ENCODE measurements at regions not wholly inside any gene's neighbourhood (a gene's known extent, or its start where the extent isn't known, plus 50 kb on each side); places are given as distances from the start of the nearest gene placed in this dataset.
"Not testable (repeated sequence)": the region's sequence is repeated elsewhere in the genome, so short reads cannot be mapped to it uniquely, and the experiment has no call there.

DNA sequence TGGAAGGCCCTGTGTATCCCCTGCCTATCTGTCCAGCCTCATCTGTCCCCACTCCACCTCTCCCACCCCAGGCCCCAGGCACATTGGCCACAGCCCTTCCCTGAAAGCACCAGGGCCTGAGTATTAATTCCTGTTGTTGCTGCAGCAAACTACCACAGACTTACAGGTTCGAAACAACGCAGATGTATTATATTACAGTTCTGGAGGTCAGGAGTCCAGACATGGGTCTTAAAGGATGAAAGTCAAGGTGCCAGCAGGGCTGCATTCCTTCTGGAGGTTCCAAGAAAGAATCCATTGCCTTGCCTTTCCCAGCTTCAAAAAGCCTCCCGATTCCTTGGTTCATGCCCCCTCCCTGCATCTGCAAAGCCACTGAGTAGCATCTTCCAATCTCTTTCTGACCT is 78.7 kb upstream of the LAPTM4A start:
- no peak for DNase-seq

DNA sequence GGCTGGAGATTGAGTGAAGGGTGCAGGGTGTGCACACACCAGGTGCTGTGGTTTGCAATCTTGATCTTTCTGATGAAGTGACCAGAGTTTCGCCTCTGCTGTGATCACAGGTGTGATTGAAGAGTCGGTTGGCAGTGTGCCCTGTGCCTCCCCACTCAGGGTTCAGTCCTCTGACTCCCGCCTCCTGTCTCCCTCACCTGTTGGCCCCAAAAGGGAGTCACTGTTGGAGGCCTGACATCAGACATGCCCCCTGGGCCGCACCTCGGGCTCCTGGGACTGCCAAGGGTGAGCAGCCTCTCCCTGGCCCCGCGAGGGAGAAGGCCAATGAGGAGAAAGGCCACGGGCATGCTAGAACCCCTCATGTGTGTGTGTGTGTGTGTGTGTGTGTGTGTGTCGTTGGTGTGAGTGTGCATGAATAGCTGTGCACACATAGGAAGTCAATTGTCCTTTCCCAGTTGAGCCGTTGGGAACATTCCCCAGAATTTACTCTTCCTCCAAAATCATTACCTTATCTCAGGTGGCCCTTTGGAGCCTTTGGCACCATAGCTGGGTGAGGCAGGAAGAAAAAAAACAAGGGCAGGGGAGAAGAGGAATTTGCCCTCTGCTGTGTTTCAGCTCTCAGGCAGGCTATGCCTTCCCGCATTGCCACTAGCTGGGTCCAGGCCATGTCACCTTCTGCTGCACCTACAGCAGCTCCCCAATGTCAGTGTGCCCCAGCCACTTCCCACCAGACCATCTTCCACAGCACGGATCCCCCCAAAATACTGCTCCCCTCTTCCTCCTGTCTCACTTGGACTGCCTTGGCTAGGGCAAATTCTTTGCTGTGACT is 78.1 kb upstream of the LAPTM4A start:
- peak; percentile 57 for DNase-seq

- no peak for DNase-seq
Observed at GRCh38 chr2:20128506-20129330, 77.3 kb upstream of the LAPTM4A start.

DNA sequence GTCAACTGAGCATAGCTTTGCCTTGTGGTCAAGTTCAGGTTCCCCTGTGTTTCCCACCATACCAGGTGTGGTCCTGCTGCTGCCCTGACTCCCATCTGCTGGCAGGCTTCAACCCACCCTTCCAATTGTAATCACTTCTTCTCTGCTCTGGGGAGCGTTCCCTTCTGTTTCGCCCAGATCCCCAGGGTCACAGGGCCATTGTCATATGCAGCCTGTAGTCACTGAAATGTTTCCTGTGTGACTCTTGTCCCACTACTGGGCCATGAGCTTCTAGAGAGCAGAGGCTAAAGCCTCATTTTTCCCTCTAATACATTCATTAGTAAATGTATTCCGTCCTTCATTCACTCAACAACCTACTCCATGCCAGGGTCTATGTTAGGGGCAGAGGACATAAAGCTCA is 75.0 kb upstream of the LAPTM4A start:
- DNase-seq = no peak

GRCh38 chr2:20126040-20126439 is 74.6 kb upstream of the LAPTM4A start:
- no peak for DNase-seq

DNA sequence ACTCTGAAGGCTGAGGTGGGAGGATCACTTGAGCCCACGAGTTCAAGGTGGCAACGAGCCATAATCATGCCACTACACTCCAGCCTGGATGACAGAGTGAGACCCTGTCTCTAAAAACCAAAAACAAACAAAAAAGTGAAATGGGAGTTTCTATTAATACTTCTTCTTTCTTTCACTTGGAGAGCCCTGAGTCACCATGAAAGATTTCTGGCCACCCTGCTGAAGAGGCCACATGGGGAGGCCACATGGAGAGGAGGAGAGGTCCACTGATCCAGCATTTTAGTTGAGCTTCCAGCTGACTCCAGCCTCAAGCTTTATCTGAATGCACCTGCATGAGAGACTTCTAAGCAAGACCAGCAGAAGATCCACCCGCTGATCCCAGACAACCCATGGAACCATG is 74.2 kb upstream of the LAPTM4A start:
- DNase-seq = no peak

GRCh38 chr2:20125164-20125563 is 73.7 kb upstream of the LAPTM4A start:
- no peak for DNase-seq

DNA sequence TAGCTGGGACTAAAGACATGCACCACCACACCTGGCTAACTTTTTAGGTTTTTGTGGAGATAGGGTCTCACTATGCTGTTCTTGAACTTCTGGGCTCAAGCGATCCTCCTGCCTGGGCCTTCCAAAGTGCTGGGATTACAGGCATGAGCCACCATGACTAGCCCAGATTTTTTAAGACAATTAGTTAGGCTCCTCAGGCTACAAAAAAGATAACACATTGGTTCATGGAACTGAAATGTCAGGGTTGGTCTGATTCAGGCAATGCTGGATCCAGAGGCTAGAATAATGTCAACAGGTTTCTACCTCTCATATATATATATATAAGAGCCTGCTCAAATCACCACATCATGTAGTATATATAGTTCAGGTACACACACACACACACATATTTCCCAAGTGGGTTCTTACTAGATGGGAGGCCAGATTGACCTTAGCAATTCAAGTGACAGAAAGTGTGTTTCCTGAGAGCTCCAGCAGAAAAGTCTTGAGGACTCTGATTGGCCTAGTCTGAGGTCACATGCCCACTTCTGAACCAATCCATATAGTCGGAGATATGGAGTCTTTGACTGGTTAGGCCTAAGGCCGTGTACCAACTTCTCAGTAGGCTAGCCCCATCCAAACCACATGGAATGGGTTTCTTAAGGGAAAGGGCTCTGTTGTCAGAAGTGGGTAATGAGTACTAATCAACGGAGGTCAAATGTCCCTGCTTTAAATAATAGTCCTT is 72.6 kb upstream of the LAPTM4A start:
- DNase-seq = no peak

- no peak for DNase-seq
Observed at GRCh38 chr2:20122864-20123263, 71.4 kb upstream of the LAPTM4A start.

DNA sequence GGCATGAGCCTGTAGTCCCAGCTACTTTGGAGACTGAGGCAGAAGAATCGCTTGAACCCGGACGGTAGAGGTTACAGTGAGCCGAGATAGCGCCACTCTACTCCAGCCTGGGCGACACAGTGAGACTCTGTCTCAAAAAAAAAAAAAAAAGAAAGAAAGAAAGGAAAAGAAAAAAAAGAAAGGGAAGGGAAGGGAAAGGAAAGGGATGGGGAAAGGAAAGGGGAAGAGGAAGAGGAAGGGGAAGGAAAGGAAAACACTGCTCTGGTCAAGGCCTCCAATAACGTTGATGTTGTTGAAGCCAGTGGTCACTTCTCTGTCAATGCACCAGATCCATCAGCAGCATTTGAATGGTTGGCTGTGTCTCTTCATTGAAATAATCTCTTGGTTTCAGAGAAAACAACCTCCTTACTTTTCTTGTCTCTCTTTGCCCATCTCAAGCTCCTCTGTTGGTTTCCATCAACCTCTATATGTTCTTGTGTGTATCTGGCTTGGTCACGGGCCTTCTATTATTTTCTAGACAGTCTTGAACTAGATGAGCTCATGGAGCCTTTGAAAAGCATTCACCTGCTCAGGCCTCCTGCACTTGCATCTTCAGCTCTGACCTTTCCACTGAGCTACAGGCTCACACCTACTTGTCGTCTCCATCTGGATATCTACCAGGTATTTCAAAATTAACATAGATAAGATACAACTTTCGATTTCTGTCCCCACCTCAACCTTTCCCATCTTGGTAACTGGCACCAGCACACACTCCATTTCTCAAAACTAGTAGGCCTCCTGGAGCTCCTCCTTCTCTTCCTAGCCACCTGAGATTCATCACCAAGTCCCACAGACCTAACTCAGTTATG is 69.4 kb upstream of the LAPTM4A start:
- DNase-seq = no peak

GRCh38 chr2:20118051-20118450 is 66.6 kb upstream of the LAPTM4A start:
- DNase-seq = no peak

DNA sequence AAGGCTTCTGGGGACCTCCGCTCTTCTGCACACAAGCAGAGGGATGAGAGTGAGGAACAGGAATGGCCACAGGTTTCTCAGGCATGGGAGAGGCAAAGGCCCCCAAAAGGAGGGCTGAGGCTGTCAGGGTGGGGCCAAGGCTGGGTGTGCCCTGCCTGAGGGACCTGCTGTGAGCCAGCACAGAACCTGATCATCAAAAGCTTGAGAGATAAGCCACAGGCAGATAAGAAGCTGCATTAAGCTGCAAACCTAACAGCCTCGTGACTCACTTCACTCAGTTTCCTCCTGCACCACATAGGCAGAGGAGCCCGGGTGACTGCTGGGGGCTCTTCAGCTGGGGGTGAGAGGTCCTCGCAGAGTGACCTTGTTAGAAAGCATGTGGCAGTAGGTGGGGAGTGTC is 64.5 kb upstream of the LAPTM4A start:
- DNase-seq = no peak

DNA sequence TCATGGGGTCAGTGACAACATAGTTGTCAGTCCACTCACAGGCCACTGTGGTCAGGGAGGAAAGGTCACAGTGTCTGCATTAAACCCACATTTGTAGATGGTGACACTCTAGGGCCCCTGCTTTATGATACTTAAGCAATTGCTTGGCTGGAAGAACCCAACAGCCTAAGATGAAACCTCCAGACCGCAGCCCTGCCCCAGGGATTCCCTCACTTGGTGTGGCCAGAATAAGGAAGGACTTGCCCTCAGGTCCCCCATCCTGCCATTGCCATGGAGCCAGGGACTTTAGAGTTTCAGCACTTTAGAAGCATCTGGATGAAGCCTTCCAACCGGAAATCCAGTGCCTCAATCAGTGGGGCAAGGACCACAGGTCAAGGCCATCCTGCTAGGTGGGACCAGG is 63.9 kb upstream of the LAPTM4A start:
- DNase-seq = no peak

GRCh38 chr2:20113986-20114938 is 62.8 kb upstream of the LAPTM4A start:
- no peak for DNase-seq

- no peak for DNase-seq
Observed at GRCh38 chr2:20113004-20113796, 61.8 kb upstream of the LAPTM4A start.

DNA sequence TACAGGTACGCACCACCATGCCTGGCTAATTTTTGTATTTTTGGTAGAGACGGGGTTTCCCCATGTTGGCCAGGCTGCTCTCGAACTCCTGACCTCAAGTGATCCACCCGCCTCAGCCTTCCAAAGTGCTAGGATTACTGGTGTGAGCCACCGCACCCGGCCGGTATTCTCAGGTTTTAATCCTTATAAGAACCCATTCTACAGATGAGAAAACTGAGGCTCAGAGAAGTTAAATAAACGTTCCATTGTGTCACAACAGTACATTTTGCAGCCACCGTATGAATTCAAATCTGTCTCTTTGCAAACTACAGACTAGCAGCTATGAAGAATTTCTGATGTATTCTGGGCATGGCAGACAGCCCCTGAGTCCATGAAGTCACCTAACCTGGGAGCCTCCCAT is 60.9 kb upstream of the LAPTM4A start:
- DNase-seq = not testable (repeated sequence)

- no peak for DNase-seq
Observed at GRCh38 chr2:20111311-20112131, 60.1 kb upstream of the LAPTM4A start.

GRCh38 chr2:20110876-20111275 is 59.4 kb upstream of the LAPTM4A start:
- no peak for DNase-seq

GRCh38 chr2:20110383-20110782 is 59.0 kb upstream of the LAPTM4A start:
- DNase-seq = no peak

Data from NCI-H2029 (cell line).